ENCODE measurements at regions not wholly inside any gene's neighbourhood (a gene's known extent, or its start where the extent isn't known, plus 50 kb on each side); places are given as distances from the start of the nearest gene placed in this dataset.

- H3K36me3 ChIP-seq = no peaks in the 10 kb centered on the region
- no peak overlapping the region for H3K4me3 ChIP-seq
- H3K27me3 ChIP-seq = no peaks in the 10 kb centered on the region
- H3K4me1 ChIP-seq = peaks cover 21% of the 10 kb centered on the region
- no peaks in the 10 kb centered on the region; the same call in 1 of the 2 replicates for H3K9me3 ChIP-seq (replicated peaks)
- H3K27ac ChIP-seq = no peak overlapping the region
- no peak for DNase-seq
Measured at GRCh38 chr5:105783811-105784210, 1886.9 kb downstream of the EFNA5 start.

- H3K4me1 ChIP-seq = peaks cover 21% of the 10 kb centered on the region
- no peak for DNase-seq
- no peak overlapping the region for H3K4me3 ChIP-seq
- H3K36me3 ChIP-seq = no peaks in the 10 kb centered on the region
- no peaks in the 10 kb centered on the region; the same call in 1 of the 2 replicates for H3K9me3 ChIP-seq (replicated peaks)
- no peaks in the 10 kb centered on the region for H3K27me3 ChIP-seq
- H3K27ac ChIP-seq = no peak overlapping the region
Measured at GRCh38 chr5:105782501-105782900, 1888.2 kb downstream of the EFNA5 start.

- no peak for DNase-seq
- Histone ChIP-seq H3K4me3 (no peak overlapping the region), H3K36me3 (no peaks in the 10 kb centered on the region), H3K4me1 (no peaks in the 10 kb centered on the region), H3K27ac (no peak overlapping the region), H3K9me3 (replicated peaks) (no peaks in the 10 kb centered on the region), H3K27me3 (no peaks in the 10 kb centered on the region)
Measured at GRCh38 chr5:105773241-105773640, 1897.5 kb downstream of the EFNA5 start.

GRCh38 chr5:105767267-105767666, 1903.5 kb downstream of the EFNA5 start:
- no peak for DNase-seq
- no peaks in the 10 kb centered on the region for H3K27me3 ChIP-seq
- no peaks in the 10 kb centered on the region for H3K4me1 ChIP-seq

GRCh38 chr5:105762728-105763127, 1908.0 kb downstream of the EFNA5 start:
- no peaks in the 10 kb centered on the region for H3K4me1 ChIP-seq
- H3K27ac ChIP-seq = no peak overlapping the region
- no peaks in the 10 kb centered on the region; the same call in 1 of the 2 replicates for H3K9me3 ChIP-seq (replicated peaks)
- H3K36me3 ChIP-seq = no peaks in the 10 kb centered on the region
- no peak for DNase-seq
- no peaks in the 10 kb centered on the region for H3K27me3 ChIP-seq
- H3K4me3 ChIP-seq = no peak overlapping the region

More at GRCh38 chr5:105767267-105767666, 1903.5 kb downstream of the EFNA5 start:
- Histone ChIP-seq H3K27ac (no peak overlapping the region), H3K4me3 (no peak overlapping the region), H3K36me3 (no peaks in the 10 kb centered on the region), H3K9me3 (replicated peaks) (no peaks in the 10 kb centered on the region; the same call in 1 of the 2 replicates)

GRCh38 chr5:105754056-105754455, 1916.7 kb downstream of the EFNA5 start:
- DNase-seq = no peak
- Histone ChIP-seq H3K4me1 (no peaks in the 10 kb centered on the region), H3K36me3 (no peaks in the 10 kb centered on the region), H3K27me3 (no peaks in the 10 kb centered on the region), H3K9me3 (replicated peaks) (no peaks in the 10 kb centered on the region), H3K4me3 (no peak overlapping the region), H3K27ac (no peak overlapping the region)

- H3K4me1 ChIP-seq = no peaks in the 10 kb centered on the region
- H3K27me3 ChIP-seq = no peaks in the 10 kb centered on the region
- H3K27ac ChIP-seq = no peak overlapping the region
- no peaks in the 10 kb centered on the region for H3K36me3 ChIP-seq
- no peaks in the 10 kb centered on the region for H3K9me3 ChIP-seq (replicated peaks)
- peak in 1 of 2 experiments; percentile 34 for DNase-seq
- no peak overlapping the region for H3K4me3 ChIP-seq
Measured at GRCh38 chr5:105752801-105753200, 1917.9 kb downstream of the EFNA5 start.

GRCh38 chr5:105751908-105752307, 1918.8 kb downstream of the EFNA5 start:
- H3K27ac ChIP-seq = no peak overlapping the region

GRCh38 chr5:105745111-105745510, 1925.6 kb downstream of the EFNA5 start:
- Histone ChIP-seq H3K27me3 (no peaks in the 10 kb centered on the region), H3K4me3 (no peak overlapping the region), H3K4me1 (no peaks in the 10 kb centered on the region), H3K27ac (no peak overlapping the region), H3K36me3 (no peaks in the 10 kb centered on the region), H3K9me3 (replicated peaks) (no peaks in the 10 kb centered on the region)
- no peak for DNase-seq

More at GRCh38 chr5:105751908-105752307, 1918.8 kb downstream of the EFNA5 start:
- H3K36me3 ChIP-seq = no peaks in the 10 kb centered on the region
- no peak for DNase-seq
- H3K4me3 ChIP-seq = no peak overlapping the region
- no peaks in the 10 kb centered on the region for H3K4me1 ChIP-seq
- no peaks in the 10 kb centered on the region for H3K9me3 ChIP-seq (replicated peaks)
- H3K27me3 ChIP-seq = no peaks in the 10 kb centered on the region

- DNase-seq = no peak
- H3K27me3 ChIP-seq = no peaks in the 10 kb centered on the region
- no peaks in the 10 kb centered on the region for H3K36me3 ChIP-seq
- H3K4me3 ChIP-seq = no peak overlapping the region
- no peaks in the 10 kb centered on the region for H3K4me1 ChIP-seq
- H3K27ac ChIP-seq = no peak overlapping the region
- H3K9me3 ChIP-seq (replicated peaks) = no peaks in the 10 kb centered on the region
Measured at GRCh38 chr5:105740242-105740641, 1930.5 kb downstream of the EFNA5 start.

- Histone ChIP-seq H3K27me3 (no peaks in the 10 kb centered on the region), H3K4me1 (no peaks in the 10 kb centered on the region), H3K4me3 (no peak overlapping the region), H3K27ac (no peak overlapping the region), H3K36me3 (no peaks in the 10 kb centered on the region), H3K9me3 (replicated peaks) (no peaks in the 10 kb centered on the region)
- DNase-seq = no peak
Measured at GRCh38 chr5:105739732-105740131, 1931.0 kb downstream of the EFNA5 start.

GRCh38 chr5:105735704-105736103, 1935.0 kb downstream of the EFNA5 start:
- no peak overlapping the region for H3K4me3 ChIP-seq
- DNase-seq = no peak
- H3K36me3 ChIP-seq = no peaks in the 10 kb centered on the region
- no peaks in the 10 kb centered on the region for H3K4me1 ChIP-seq
- no peaks in the 10 kb centered on the region for H3K9me3 ChIP-seq (replicated peaks)
- no peak overlapping the region for H3K27ac ChIP-seq
- no peaks in the 10 kb centered on the region for H3K27me3 ChIP-seq

- Histone ChIP-seq H3K27me3 (no peaks in the 10 kb centered on the region), H3K36me3 (no peaks in the 10 kb centered on the region), H3K4me1 (no peaks in the 10 kb centered on the region), H3K9me3 (replicated peaks) (no peaks in the 10 kb centered on the region), H3K27ac (no peak overlapping the region), H3K4me3 (no peak overlapping the region)
- DNase-seq = no peak
Measured at GRCh38 chr5:105730982-105731381, 1939.8 kb downstream of the EFNA5 start.

- Histone ChIP-seq H3K36me3 (no peaks in the 10 kb centered on the region), H3K4me3 (no peak overlapping the region), H3K4me1 (no peaks in the 10 kb centered on the region), H3K9me3 (replicated peaks) (no peaks in the 10 kb centered on the region), H3K27me3 (no peaks in the 10 kb centered on the region), H3K27ac (no peak overlapping the region)
- DNase-seq = peak in 1 of 2 experiments; percentile 8
Measured at GRCh38 chr5:105726093-105726492, 1944.6 kb downstream of the EFNA5 start.

- Histone ChIP-seq H3K27ac (no peak overlapping the region), H3K9me3 (replicated peaks) (no peaks in the 10 kb centered on the region), H3K27me3 (no peaks in the 10 kb centered on the region), H3K4me1 (no peaks in the 10 kb centered on the region), H3K36me3 (no peaks in the 10 kb centered on the region), H3K4me3 (no peak overlapping the region)
- no peak for DNase-seq
Measured at GRCh38 chr5:105708442-105708841, 1962.3 kb downstream of the EFNA5 start.

GRCh38 chr5:105702323-105702722, 1968.4 kb downstream of the EFNA5 start:
- H3K9me3 ChIP-seq (replicated peaks) = no peaks in the 10 kb centered on the region; the same call in none of the 2 replicates
- no peak overlapping the region for H3K27ac ChIP-seq
- no peak for DNase-seq
- no peaks in the 10 kb centered on the region for H3K27me3 ChIP-seq
- H3K36me3 ChIP-seq = no peaks in the 10 kb centered on the region
- no peak overlapping the region for H3K4me3 ChIP-seq
- H3K4me1 ChIP-seq = no peaks in the 10 kb centered on the region

Data from SJCRH30 (cell line).